ENCODE measurements at regions not wholly inside any gene's neighbourhood (a gene's known extent, or its start where the extent isn't known, plus 50 kb on each side); places are given as distances from the start of the nearest gene placed in this dataset.

DNA sequence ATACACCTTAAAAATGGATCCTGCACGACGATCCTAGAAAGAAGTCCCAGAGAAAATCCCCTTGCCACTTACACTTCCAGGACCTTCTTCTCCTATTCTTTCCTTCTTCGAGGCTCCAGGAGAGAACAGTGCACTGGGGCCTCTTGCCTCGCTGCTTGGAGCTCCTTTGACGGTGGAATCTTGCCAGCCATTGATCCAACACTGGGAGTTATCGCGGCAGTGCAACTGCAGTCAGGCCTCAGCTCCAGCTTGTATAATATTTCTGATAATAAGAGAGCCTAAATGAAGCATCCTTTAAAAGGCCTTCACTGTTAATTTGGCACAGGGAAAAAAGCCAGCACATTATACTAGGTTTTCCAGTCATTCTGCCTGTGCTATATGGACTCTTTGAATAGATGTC, 216.9 kb upstream of the PARD3B start (continued):
- TF ChIP-seq, protein P1, sequence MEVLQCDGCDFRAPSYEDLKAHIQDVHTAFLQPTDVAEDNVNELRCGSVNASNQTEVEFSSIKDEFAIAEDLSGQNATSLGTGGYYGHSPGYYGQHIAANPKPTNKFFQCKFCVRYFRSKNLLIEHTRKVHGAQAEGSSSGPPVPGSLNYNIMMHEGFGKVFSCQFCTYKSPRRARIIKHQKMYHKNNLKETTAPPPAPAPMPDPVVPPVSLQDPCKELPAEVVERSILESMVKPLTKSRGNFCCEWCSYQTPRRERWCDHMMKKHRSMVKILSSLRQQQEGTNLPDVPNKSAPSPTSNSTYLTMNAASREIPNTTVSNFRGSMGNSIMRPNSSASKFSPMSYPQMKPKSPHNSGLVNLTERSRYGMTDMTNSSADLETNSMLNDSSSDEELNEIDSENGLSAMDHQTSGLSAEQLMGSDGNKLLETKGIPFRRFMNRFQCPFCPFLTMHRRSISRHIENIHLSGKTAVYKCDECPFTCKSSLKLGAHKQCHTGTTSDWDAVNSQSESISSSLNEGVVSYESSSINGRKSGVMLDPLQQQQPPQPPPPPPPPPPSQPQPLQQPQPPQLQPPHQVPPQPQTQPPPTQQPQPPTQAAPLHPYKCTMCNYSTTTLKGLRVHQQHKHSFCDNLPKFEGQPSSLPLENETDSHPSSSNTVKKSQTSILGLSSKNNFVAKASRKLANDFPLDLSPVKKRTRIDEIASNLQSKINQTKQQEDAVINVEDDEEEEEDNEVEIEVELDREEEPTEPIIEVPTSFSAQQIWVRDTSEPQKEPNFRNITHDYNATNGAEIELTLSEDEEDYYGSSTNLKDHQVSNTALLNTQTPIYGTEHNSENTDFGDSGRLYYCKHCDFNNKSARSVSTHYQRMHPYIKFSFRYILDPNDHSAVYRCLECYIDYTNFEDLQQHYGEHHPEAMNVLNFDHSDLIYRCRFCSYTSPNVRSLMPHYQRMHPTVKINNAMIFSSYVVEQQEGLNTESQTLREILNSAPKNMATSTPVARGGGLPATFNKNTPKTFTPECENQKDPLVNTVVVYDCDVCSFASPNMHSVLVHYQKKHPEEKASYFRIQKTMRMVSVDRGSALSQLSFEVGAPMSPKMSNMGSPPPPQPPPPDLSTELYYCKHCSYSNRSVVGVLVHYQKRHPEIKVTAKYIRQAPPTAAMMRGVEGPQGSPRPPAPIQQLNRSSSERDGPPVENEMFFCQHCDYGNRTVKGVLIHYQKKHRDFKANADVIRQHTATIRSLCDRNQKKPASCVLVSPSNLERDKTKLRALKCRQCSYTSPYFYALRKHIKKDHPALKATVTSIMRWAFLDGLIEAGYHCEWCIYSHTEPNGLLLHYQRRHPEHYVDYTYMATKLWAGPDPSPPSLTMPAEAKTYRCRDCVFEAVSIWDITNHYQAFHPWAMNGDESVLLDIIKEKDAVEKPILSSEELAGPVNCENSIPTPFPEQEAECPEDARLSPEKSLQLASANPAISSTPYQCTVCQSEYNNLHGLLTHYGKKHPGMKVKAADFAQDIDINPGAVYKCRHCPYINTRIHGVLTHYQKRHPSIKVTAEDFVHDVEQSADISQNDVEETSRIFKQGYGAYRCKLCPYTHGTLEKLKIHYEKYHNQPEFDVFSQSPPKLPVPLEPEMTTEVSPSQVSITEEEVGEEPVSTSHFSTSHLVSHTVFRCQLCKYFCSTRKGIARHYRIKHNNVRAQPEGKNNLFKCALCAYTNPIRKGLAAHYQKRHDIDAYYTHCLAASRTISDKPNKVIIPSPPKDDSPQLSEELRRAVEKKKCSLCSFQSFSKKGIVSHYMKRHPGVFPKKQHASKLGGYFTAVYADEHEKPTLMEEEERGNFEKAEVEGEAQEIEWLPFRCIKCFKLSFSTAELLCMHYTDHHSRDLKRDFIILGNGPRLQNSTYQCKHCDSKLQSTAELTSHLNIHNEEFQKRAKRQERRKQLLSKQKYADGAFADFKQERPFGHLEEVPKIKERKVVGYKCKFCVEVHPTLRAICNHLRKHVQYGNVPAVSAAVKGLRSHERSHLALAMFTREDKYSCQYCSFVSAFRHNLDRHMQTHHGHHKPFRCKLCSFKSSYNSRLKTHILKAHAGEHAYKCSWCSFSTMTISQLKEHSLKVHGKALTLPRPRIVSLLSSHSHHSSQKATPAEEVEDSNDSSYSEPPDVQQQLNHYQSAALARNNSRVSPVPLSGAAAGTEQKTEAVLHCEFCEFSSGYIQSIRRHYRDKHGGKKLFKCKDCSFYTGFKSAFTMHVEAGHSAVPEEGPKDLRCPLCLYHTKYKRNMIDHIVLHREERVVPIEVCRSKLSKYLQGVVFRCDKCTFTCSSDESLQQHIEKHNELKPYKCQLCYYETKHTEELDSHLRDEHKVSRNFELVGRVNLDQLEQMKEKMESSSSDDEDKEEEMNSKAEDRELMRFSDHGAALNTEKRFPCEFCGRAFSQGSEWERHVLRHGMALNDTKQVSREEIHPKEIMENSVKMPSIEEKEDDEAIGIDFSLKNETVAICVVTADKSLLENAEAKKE (CRISPR knock-in tag; IDR thresholded peaks at IDR 0.05): no peak
- TF ChIP-seq JUNB (IDR thresholded peaks at IDR 0.05; ENCODE audit: unreplicated experiment) (no peak), EZH2phosphoT487 (IDR thresholded peaks at IDR 0.05; ENCODE audit: unreplicated experiment) (no peak)

DNA sequence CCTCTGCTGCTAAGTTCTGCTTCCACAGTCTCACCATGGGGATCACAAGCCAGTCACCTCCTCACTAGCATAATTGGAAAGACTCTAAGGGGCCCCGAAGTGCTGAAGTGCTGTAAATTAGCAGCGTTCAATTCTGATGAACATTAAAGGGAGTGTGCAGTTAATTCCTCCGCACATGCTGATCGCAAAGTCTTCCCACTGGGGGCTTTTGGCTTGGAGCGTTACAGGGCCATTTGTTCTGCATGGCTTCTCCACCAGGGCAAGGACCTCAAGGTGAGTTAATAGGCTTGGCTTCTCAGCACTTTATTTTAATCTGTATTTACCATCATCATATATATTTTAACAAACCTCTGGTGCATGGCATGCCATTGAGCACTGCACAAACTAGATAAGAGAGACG, 216.3 kb upstream of the PARD3B start:
- Mint-ChIP-seq H3K9me3 (no peaks in the 10 kb centered on the region), H3K4me1 (peaks cover 13% of the 10 kb centered on the region), H3K36me3 (ENCODE audit: low read depth) (no peaks in the 10 kb centered on the region), H3K27ac (no peak overlapping the region), H3K27me3 (ENCODE audit: insufficient read depth, low read depth, poor library complexity) (no peaks in the 10 kb centered on the region), H3K4me3 (no peak overlapping the region)
- Histone ChIP-seq H3K27me3 (ENCODE audit: insufficient read depth) (no peaks in the 10 kb centered on the region), H3K4me1 (ENCODE audit: insufficient read depth) (0 out of 2 replicates have a peak, but pooled peaks cover 2% of the 10 kb centered on the region), H3K4me3 (no peak overlapping the region), H3K36me3 (ENCODE audit: insufficient read depth) (no peaks in the 10 kb centered on the region), H2AFZ (no peak overlapping the region), H3K27ac (ENCODE audit: low read depth) (no peak overlapping the region), H3K9me2 (ENCODE audit: insufficient read depth) (no peaks in the 10 kb centered on the region), H3K4me2 (no peak overlapping the region), H3F3A (replicated peaks; ENCODE audit: low read depth) (no peaks in the 10 kb centered on the region), H4K20me1 (replicated peaks; ENCODE audit: insufficient read depth) (no peaks in the 10 kb centered on the region), H3K79me2 (replicated peaks; ENCODE audit: insufficient read depth) (no peaks in the 10 kb centered on the region)
- DNase-seq (ENCODE audit: low spot score) (no peak), ATAC-seq (no peak)
- no peak for TF ChIP-seq CREB1 (CRISPR knock-in tag; IDR thresholded peaks at IDR 0.05; ENCODE audit: low read depth)
- TF ChIP-seq, protein P1 (CRISPR knock-in tag; IDR thresholded peaks at IDR 0.05): no peak
- no peak for TF ChIP-seq ZNF331 (CRISPR knock-in tag; IDR thresholded peaks at IDR 0.05; ENCODE audit: low read depth)
- no peak for TF ChIP-seq JUNB (IDR thresholded peaks at IDR 0.05; ENCODE audit: unreplicated experiment)
- TF ChIP-seq STAT1 (IDR thresholded peaks at IDR 0.05; ENCODE audit: unreplicated experiment): no peak
- no peak for TF ChIP-seq ETS1 (IDR thresholded peaks at IDR 0.05)
- TF ChIP-seq POLR2AphosphoS5 (IDR thresholded peaks at IDR 0.05; ENCODE audit: low read depth): no peak

Measured in GM23338 (cell line).